ENCODE measurements at regions not wholly inside any gene's neighbourhood (a gene's known extent, or its start where the extent isn't known, plus 50 kb on each side); places are given as distances from the start of the nearest gene placed in this dataset.

GRCh38 chr5:56508249-56508648, 275.1 kb upstream of the ANKRD55 start:
- FAIRE-seq, result no peak

- FAIRE-seq, result no peak
Measured at GRCh38 chr5:56507351-56507930, 274.3 kb upstream of the ANKRD55 start.

- no peak for FAIRE-seq
Measured at GRCh38 chr5:56506211-56506965, 273.3 kb upstream of the ANKRD55 start.

- FAIRE-seq, result no peak
Measured at GRCh38 chr5:56503929-56504328, 270.8 kb upstream of the ANKRD55 start.

- no peak for FAIRE-seq
Measured at GRCh38 chr5:56501781-56502557, 268.8 kb upstream of the ANKRD55 start.

- no peak for FAIRE-seq
Measured at GRCh38 chr5:56499901-56500300, 266.8 kb upstream of the ANKRD55 start.

- FAIRE-seq, result no peak
Measured at GRCh38 chr5:56499491-56499890, 266.4 kb upstream of the ANKRD55 start.

- no peak for FAIRE-seq
Measured at GRCh38 chr5:56498759-56499395, 265.7 kb upstream of the ANKRD55 start.

- no peak for FAIRE-seq
Measured at GRCh38 chr5:56496581-56497063, 263.5 kb upstream of the ANKRD55 start.

GRCh38 chr5:56494300-56494731, 261.2 kb upstream of the ANKRD55 start:
- no peak for FAIRE-seq

- no peak for FAIRE-seq
Measured at GRCh38 chr5:56493766-56494165, 260.6 kb upstream of the ANKRD55 start.

- FAIRE-seq, result no peak
Measured at GRCh38 chr5:56493308-56493707, 260.2 kb upstream of the ANKRD55 start.

- FAIRE-seq, result no peak
Measured at GRCh38 chr5:56492812-56493211, 259.7 kb upstream of the ANKRD55 start.

GRCh38 chr5:56490971-56491468, 257.9 kb upstream of the ANKRD55 start:
- no peak for FAIRE-seq

- FAIRE-seq, result no peak
Measured at GRCh38 chr5:56489272-56489671, 256.1 kb upstream of the ANKRD55 start.

GRCh38 chr5:56487528-56488115, 254.5 kb upstream of the ANKRD55 start:
- no peak for FAIRE-seq

GRCh38 chr5:56482363-56482762, 249.2 kb upstream of the ANKRD55 start:
- no peak for FAIRE-seq

GRCh38 chr5:56481428-56482357, 248.6 kb upstream of the ANKRD55 start:
- FAIRE-seq, result no peak

- no peak for FAIRE-seq
Measured at GRCh38 chr5:56480705-56481427, 247.7 kb upstream of the ANKRD55 start.

GRCh38 chr5:56480078-56480704, 247.1 kb upstream of the ANKRD55 start:
- no peak for FAIRE-seq
